IMR-90 (cell line): ENCODE measurements at regions not wholly inside any gene's neighbourhood (a gene's known extent, or its start where the extent isn't known, plus 50 kb on each side); places are given as distances from the start of the nearest gene placed in this dataset.

Experiments
- BHLHE40 ChIP-seq: fragments of 150-350 bp; IDR thresholded peaks from 2 replicates; pipeline ENCODE4 v1.6.1; 2016; ENCODE audit warnings: mild to moderate bottlenecking, low read depth, low read length
- MAFK ChIP-seq: IDR thresholded peaks from 2 replicates; pipeline ENCODE4 v1.6.1; 2012; ENCODE audit warnings: low read depth, low read length, improper control_type of control experiment
- MAZ ChIP-seq: IDR thresholded peaks from 2 replicates; pipeline ENCODE4 v1.6.1; 2012; ENCODE audit warnings: low read depth, mild to moderate bottlenecking, low read length, improper control_type of control experiment, moderate library complexity, borderline replicate concordance
- SMC3 ChIP-seq: fragments of 150-350 bp; IDR thresholded peaks from 2 replicates; pipeline ENCODE4 v1.6.1; 2016; ENCODE audit warnings: low read depth, mild to moderate bottlenecking, antibody characterized with exemption, low read length, moderate library complexity
- TF ChIP-seq, protein P1 (sequence below): conservative IDR thresholded peaks from 2 replicates; pipeline ENCODE4 v1.5.1; 2012; ENCODE audit warnings: mild to moderate bottlenecking, low read depth, low read length, improper control_type of control experiment
- TF ChIP-seq, protein P2 (sequence below): fragments of 150-350 bp; IDR thresholded peaks from 2 replicates; pipeline ENCODE4 v1.6.1; 2017; ENCODE audit warnings: mild to moderate bottlenecking, antibody characterized with exemption, low read length, low read depth

DNA sequence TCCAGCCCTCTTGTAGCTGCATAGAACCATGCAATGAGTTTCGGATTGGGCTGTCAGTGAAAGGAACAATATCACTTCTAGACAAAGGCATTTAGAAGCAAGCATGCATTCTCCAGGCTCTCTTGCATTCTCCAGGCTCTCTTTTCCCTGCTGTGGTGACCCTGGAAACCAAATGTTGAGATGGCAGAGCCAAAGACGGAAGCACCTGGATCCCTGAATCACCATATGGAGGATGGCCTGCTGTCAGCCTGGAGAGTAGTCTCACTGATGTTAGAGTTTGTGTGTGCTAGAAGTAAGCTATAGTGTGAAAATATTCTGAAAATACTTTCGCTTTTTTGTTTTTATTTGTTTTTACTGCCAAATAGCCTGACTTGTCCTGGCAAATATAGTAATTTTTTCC lies 203.9 kb downstream of the C1D start:
- TF ChIP-seq, protein P1, sequence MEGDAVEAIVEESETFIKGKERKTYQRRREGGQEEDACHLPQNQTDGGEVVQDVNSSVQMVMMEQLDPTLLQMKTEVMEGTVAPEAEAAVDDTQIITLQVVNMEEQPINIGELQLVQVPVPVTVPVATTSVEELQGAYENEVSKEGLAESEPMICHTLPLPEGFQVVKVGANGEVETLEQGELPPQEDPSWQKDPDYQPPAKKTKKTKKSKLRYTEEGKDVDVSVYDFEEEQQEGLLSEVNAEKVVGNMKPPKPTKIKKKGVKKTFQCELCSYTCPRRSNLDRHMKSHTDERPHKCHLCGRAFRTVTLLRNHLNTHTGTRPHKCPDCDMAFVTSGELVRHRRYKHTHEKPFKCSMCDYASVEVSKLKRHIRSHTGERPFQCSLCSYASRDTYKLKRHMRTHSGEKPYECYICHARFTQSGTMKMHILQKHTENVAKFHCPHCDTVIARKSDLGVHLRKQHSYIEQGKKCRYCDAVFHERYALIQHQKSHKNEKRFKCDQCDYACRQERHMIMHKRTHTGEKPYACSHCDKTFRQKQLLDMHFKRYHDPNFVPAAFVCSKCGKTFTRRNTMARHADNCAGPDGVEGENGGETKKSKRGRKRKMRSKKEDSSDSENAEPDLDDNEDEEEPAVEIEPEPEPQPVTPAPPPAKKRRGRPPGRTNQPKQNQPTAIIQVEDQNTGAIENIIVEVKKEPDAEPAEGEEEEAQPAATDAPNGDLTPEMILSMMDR = no peak
- no peak for TF ChIP-seq MAZ
- TF ChIP-seq BHLHE40 = no peak
- no peak for TF ChIP-seq MAFK
- no peak for TF ChIP-seq SMC3
- TF ChIP-seq, protein P2, sequence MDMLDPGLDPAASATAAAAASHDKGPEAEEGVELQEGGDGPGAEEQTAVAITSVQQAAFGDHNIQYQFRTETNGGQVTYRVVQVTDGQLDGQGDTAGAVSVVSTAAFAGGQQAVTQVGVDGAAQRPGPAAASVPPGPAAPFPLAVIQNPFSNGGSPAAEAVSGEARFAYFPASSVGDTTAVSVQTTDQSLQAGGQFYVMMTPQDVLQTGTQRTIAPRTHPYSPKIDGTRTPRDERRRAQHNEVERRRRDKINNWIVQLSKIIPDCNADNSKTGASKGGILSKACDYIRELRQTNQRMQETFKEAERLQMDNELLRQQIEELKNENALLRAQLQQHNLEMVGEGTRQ = no peak
